Inferior parietal cortex (tissue), 1 donor: ENCODE measurements at regions not wholly inside any gene's neighbourhood (a gene's known extent, or its start where the extent isn't known, plus 50 kb on each side); places are given as distances from the start of the nearest gene placed in this dataset.

Experiments
- DNase-seq: peaks from one replicate; pipeline ENCODE4 v3.0.0-alpha.2; 2016; ENCODE audit errors: extremely low spot score

DNA sequence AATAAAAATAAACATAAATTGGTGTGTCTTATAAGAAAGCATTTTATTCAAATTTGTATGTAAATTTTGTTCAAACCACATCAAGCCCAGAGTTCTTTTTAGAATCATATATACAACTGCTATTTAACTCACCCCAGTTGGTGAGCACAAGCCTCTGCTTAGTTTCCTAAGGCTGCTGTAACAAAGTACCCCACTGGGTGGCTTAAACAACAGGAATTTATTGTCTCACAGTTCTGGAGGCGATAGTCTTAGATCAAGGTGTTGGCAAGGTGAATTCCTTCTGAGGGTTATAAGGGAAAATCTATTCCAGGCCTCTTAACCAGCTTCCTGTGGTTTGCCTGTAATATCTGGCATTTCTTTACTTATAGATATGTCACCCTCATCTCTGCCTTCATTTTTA is 1133.5 kb downstream of the OLFM4 start:
- no peak for DNase-seq

DNA sequence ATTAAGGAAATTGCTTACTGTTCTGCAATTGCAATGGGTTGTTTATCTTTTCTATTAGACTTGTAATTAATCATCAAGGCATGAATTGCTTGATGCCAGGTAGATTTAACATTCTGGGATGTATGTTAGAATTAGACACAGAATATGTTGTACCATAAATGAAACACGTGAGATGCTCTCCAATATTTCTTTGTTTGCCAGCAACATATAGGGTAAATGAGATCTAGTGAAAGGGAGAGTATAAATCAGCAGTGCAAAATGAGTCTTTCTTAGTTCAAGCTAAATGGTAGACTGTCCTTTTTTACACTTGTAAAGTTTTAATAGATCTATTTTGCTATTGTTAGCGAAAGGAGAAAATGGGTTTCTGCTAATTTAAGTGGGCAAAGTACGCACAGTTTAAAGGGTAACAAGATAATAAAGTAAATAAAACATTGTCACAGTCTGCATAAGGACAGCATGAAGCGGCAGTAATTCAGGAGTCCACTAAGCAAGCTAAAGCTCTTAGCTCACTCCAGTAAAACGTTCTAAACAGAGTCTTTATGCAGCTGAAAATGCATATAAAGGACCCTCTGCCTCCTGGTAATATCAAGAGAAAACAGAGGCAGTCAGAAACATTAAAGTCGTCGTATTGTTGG is 1137.1 kb downstream of the OLFM4 start:
- no peak for DNase-seq

DNA sequence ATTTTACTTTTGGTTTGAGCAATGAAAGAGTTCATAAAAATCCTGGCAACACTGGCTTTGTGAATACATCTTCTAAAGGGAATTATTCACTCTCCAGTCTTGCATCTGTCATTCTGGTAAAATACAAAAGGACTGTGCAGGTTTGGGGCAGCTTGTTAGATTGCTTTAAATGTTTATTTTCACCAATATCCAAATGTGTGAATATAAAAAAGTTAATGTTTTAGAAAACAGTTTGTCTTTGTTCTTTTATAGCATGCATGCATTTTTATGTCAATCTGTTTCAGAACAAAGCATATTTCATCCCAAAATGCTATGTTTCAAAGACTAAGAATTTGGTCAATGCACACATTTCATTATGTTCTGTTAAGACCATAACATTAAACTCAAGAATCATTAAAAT is 1145.4 kb downstream of the OLFM4 start:
- DNase-seq = no peak

DNA sequence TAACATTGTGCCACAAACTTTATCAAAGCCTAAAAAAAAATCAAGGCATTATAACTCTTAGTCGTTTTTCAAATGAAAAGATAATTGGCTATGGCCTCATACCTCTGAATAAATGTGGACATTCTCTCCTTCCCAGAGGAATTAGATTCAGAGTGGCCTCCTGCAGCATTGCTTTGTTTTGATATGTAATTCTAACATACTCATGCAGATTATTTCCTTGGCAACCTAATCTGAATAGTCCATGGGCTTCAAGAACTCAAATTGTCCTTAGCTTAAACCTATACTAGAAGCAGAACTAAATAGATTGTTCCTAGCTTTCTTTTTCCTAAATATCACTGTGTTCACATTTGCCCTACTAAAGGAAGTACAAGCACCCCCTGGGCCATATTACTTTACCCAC is 1146.9 kb downstream of the OLFM4 start:
- no peak for DNase-seq

DNA sequence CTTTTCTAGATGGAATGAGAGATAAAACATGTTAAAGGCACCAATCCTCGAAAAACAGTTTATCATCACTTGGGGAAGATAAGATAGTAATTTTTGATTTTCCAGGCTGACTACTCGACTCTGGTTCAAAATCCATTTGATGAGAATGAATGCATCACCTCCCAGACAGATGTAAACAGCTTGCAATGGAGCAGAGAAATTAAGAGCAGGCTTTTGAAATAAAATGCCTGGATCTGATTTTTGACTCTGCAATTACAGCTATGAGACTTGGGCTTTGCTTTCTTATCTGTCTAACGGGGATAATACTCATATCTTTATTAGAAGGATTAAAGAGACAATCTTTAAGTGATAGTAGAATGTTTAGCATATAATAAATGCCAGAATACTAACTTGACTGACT is 1148.9 kb downstream of the OLFM4 start:
- DNase-seq = no peak

DNA sequence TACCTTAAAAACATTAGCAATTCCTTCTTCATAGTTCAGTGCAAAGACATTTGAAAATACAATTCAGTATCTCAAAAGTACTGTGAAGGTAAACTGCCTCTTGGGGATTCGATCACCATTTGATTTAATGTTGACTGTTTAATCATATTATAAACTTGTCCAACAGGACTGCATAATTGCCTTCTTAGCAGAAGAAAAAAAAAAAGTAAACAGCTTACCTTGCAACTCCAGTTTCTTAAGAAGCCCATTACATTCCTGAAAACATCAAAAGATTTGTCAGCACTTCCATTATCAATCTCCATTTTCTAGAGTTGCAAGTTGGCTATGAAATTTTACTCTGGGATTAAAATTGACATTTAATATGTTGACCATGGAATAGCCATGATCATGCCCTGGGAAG is 1154.6 kb downstream of the OLFM4 start:
- no peak for DNase-seq

DNA sequence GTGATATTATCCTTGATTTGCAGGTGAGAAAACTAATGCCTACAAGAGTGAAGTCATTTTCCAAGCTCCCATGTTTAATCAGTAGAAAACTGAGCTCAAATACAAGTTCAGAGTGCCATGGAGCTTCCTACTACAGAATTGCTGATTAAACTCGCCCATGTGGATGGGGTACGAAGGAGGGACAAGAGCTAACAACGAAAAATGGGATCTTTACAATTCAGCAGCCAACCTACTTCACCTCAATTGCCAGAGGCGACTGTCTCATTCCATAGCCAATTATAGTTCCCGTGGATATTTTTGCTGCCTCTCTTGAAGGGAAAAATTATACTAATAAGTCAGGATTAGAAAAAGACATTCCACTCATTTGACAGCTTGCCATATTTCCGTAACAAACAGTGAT is 1155.1 kb downstream of the OLFM4 start:
- no peak for DNase-seq

DNA sequence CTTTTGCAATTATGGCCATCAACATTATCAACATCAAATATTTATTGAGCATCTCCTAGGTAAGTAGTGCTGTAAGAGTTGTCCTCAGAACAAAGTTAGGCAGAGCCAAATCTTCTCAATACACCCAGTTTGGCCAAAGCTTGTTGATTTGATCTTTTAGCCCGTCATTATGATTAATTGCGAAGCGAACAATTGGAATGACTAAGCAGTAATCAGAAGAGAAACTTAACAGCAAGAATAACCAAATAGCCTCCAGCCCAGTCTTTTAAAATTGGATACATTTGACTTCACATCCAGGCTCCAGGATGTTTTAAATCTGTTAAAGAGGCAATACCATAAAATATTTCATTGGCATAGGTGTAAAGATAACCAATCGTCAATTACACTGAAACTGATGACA is 1156.0 kb downstream of the OLFM4 start:
- no peak for DNase-seq

DNA sequence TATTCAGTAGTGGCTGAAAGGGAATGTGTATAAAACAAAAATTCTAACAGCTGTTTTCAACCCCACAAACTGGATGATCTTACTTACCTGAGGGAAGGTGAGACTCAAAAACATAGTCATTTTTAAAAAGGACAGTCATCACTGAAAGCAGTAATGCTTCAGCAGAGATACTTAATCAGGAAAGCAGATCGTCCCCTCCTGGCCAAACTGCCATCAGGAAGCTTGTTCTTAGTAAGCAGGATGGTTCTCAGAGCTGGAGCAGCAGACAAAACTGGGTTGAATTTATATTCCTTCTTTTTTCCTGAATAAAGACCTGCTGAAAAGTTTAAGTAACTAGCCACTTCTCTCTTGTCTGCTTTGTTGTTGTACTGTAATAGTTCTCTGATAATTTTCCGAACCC is 1156.5 kb downstream of the OLFM4 start:
- no peak for DNase-seq

DNA sequence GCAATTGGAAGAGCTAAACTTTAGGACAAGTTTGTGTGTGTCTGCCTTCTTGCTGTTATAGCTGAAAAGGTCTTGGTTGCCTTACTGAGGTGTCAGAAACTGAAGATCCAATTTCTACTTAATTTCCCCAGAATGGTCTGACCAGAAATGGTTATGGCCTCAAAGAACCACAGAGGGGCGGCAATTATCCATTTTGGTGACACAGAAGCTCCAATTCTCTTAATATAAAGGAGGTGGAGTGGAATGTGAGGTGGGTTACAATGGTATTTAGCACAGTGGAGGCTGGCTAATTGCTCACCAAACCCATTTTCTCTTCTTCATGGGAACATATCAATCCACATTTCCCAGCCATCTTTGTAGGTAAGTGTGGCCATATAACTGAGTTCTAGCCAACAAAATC is 1157.2 kb downstream of the OLFM4 start:
- no peak for DNase-seq

DNA sequence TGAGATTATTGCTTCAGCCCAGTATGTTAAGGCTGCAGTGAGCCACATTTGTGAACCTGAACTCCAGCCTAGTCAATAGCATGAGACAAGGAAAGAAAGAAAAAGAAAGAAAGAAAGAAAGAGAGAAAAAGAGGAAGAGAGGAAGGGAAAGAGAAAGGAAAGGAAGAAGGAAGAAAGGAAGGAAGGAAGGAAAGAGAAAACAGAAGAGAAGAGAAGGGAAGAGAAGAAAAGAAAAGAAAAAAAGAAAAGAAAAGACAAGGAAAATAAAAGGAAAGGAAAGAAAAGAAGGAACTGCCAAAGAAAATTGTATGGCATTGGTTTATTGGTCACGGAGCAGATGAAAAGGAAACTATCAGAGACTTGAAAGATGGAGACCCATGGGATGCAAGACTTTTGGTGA is 1158.8 kb downstream of the OLFM4 start:
- DNase-seq = no peak

DNA sequence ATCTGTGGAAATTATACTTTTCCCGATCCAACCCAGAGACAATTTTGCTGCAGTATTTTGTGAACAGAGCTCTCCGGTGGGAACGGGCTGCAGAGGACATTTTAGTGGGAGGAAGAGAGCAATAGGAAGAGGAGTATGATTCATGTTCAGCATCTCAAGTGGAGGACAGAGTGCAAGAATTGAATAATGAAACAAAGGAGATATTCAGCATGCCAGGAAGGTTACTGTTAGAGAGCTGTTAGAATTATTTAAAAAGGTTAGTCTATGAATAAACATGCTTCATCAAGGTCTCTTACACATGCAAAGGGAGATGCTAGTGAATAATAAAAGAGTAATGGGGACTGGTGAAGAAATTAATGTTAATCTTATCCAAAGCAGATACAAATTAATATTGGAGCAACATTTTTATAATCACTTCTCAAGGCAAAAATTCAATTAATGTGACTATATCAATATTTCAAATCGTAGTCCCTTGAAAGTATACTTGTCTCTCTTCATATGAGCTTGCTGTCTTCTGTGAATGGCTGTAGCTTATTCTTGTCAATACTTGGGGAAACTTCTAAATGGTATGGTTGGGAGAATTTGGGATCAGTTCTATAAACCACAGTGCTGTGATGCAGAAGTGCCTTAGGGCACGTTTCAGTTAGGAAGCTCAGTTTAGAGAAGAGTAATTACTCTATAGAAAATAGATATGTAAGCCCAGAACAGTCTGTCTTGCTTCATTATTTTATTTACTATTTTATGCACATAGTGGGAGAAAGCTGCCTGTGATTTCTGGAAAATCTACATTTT is 1165.8 kb downstream of the OLFM4 start:
- no peak for DNase-seq

DNA sequence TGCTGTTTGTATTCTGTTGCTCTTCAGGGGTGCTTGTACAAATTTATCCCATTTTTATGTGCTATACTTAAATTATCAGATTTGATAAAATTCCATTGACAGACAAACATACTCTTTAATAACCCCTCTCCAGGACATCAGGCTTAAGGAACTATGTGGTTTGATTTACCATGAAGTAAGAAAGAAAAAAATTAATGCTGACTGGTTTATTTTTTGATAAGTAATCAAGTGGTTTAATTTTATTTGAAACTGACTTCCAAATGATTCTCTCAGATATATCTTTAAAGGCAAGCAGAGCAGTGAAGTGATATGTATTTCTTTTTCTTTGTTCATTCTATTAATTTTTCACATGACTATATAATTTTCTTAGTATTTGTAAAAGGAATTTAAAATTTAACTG is 1168.1 kb downstream of the OLFM4 start:
- no peak for DNase-seq

DNA sequence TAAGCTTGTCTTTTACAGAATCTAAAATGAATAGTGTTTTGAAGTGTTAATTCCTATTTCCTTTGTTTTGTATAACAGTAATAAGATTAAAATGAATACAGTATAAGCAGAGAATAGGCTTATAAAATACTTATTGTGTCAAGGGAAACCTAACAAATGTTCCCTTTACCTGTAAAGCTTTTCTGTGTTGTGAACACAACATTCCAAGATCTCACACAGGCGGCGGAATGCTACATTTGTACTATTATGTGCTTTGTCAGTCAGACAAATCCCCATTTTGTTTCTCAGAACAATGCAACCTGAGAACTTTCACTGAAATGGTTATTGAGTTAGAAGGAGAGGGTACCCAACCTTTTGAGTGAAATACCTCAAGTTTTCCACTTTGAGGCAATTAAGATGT is 1170.3 kb downstream of the OLFM4 start:
- no peak for DNase-seq

DNA sequence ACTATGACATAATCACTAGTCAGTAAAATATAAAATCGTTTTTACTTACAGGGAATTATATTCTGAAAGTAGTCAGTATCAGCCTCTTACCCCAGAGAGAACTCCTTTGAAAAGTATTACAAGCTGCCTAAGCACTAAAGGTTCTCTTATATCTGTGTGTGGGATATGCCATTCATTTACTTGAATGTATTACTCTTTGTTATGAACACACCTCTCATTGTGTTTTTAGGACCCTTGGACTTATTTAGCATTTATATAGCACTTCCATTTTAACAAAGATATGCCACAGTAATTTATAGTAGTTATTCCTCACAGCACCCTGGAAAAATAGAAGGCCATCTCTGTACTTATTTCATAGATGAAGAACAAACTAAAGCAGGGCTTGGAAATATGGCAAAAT is 1178.0 kb downstream of the OLFM4 start:
- no peak for DNase-seq

DNA sequence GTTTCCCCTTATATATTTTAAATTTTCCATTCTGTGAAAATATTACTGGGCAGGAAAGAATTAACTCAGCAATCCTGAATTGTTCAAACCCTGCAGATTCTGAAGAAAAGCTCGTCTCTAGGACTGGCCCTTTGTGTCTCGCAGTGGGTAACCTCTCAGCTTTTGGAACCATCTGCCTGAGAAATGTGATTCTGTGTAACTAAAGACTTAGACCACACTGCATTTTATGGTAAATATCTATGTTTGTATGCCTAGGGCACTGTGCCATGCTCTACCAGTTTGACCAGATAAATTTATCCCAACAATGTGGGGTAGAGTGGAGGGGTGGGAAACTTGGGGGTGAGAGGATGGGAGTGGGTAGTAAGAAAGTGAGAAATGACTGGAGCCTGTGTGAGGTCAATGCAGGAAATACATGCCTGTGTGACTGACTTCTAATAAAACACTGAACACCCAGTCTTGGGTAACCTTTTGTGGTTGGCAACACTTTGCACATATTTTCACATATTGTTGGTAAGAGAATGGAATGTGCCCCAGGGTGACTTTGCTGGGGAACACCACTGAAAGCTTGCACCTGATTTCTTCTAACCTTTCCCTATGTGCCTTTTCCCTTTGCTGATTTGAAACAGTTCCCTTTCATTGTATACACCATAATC is 1181.9 kb downstream of the OLFM4 start:
- DNase-seq = no peak

DNA sequence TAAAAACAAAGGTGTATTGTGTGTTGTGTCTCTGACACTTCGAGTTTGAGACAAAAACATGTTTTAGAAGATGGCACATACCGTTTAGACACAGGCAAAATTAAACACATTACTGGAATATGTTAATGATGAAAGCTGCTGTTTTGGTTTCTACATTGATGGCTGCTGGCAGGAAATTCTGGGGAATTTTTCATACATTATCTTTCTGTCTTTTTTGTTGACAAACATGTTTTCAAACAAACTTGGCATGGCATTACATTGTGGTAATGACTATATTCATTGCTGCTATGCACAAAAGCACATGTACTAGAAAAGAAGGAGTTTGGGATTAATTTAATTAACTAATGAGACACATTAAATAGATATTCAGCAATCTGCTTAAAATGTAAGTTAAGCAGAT is 1187.6 kb downstream of the OLFM4 start:
- DNase-seq = no peak

DNA sequence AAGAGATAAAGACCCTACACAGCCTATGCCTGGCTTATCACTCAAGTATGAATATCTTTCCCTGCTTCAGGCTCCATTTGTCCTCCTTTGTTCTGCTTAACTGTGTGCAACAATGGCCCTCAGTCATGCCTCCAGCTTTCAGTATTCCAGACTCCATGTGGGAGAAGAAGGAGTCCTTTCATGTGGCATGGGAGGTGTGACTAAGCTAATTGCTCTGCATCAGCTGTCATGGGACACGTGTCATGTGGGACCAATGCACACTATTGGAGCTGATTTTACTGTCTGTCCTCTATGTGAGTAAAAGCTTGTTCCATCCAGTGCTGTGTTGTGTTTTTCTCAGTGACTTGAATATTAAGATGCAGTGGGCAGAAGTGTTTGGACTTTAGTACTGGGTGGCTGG is 1198.3 kb downstream of the OLFM4 start:
- DNase-seq = no peak

DNA sequence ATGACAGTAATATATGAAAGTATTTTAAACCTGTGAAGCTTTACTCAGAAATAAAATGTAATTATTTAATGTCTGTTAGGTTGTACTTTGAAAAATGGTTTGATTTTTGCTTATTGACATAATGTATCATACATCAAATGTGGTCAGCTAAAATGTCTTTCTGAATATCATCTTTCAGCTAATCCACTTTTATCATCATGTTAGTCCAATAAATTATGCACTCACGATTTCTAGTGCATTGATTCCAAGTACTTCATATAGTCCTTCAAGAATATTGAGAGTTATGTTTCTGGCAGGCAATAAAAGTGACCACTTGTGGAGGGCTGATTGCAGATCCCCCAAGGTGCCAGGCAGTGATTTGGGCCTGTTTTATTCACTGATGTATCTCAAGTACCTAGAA is 1204.1 kb downstream of the OLFM4 start:
- no peak for DNase-seq

DNA sequence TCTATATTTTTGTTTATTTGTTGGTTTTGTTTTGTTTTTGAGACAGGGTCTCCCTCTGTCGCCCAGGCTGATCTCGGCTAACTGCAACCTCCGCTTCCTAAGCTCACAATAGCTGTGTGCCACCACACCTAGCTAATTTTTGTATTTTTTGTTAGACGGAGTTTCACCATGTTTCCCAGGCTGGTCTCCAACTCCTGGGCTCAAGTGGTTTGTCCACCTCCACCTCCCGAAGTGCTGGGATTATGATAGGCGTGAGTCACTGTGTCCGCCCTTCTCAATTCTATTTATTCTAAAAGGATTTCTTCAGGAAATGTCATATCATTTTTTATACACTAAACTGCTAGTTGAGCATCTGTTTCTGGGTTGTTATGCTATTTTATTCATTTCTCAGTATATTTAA is 1206.0 kb downstream of the OLFM4 start:
- no peak for DNase-seq

DNA sequence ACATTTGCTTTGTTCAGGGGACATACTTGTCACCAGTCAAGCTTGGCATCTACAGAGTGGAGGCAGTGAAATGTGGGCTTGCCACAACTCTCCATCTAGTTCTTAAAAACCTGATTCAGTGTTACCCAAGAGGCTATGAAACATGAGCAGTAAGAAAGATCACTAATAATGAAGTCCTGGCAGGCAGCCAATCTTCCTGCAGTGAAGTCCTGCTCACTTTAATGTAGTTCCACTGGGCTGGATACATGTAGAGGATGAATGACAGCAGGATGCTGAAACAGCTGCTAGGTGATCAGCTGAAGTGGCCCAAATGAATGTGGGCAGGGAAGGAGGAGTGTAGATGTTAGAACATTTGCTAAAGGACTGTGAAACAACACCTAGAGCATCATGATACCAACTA is 1213.1 kb downstream of the OLFM4 start:
- DNase-seq = no peak

DNA sequence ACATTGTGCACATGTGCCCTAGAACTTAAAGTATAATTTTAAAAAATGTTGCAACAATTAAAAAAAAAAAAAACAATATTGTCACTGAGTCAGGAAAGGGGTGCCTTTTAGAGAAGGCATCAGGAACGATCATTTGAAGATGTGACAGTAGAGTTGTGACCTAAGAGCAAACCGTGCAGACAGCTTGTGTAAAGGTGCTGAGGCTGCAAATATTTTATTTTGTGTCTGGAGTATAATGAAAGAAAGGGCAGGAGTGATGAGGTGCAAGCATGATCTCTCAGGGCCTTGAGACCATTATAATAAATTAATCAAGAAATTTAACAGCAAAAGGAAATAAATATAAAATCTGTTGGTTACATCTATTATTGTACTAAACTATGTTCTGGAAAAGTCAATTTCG is 1219.7 kb downstream of the OLFM4 start:
- DNase-seq = no peak

DNA sequence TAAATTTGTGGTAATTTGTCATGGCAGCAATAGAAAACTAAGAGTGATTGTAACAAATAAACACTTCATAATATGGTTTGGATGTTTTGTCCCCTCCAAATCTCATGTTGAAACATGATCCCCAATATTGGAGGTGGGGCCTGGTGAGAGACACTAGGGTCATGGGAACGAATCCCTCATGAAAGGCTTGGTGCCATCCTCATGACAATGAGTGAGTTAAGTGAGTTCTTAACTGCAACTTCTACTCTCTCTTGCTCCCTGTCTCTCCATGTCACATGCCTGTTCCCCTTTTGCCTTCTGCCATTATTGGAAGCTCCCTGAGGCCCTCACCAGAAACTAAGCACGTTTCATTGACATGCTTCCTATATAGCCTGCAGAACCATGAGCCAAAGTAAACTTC is 1233.2 kb downstream of the OLFM4 start:
- no peak for DNase-seq
